Glutamatergic neuron (in vitro differentiated cells): ENCODE measurements at regions not wholly inside any gene's neighbourhood (a gene's known extent, or its start where the extent isn't known, plus 50 kb on each side); places are given as distances from the start of the nearest gene placed in this dataset.

Source experiments
- DNase-seq: peaks from one replicate; pipeline ENCODE4 v3.0.0; 2022
- H3K27ac Mint-ChIP-seq: one replicate; pipeline ENCODE4 v1.8.0; 2020; ENCODE audit warnings: mild to moderate bottlenecking, mixed read lengths, inconsistent platforms; ENCODE audit not compliant: unreplicated experiment
- H3K27me3 Mint-ChIP-seq: one replicate; pipeline ENCODE4 v1.8.0; 2020; ENCODE audit warnings: mild to moderate bottlenecking, moderate library complexity, mixed read lengths, inconsistent platforms; ENCODE audit not compliant: unreplicated experiment
- H3K36me3 Mint-ChIP-seq: one replicate; pipeline ENCODE4 v1.8.0; 2020; ENCODE audit warnings: mild to moderate bottlenecking, mixed read lengths, inconsistent platforms; ENCODE audit not compliant: unreplicated experiment
- H3K4me1 Mint-ChIP-seq: one replicate; pipeline ENCODE4 v1.8.0; 2020; ENCODE audit warnings: mild to moderate bottlenecking, low read depth, mixed read lengths, inconsistent platforms; ENCODE audit not compliant: unreplicated experiment
- H3K4me3 Mint-ChIP-seq: one replicate; pipeline ENCODE4 v1.8.0; 2020; ENCODE audit warnings: mild to moderate bottlenecking, mixed read lengths, inconsistent platforms; ENCODE audit not compliant: unreplicated experiment
- H3K9me3 Mint-ChIP-seq: one replicate; pipeline ENCODE4 v1.8.0; 2020; ENCODE audit warnings: mild to moderate bottlenecking, moderate library complexity, mixed read lengths, inconsistent platforms; ENCODE audit not compliant: unreplicated experiment
- CTCF ChIP-seq: fragments of 200-600 bp; sonication (generic); IDR thresholded peaks from one replicate; pipeline ENCODE4 v1.5.0; 2021; ENCODE audit not compliant: partially characterized antibody, unreplicated experiment

- TF ChIP-seq CTCF: no peak
- Mint-ChIP-seq H3K27me3 (peaks cover 2% of the 10 kb centered on the region), H3K9me3 (no peaks in the 10 kb centered on the region), H3K27ac (no peak overlapping the region), H3K36me3 (peaks cover 15% of the 10 kb centered on the region), H3K4me3 (no peak overlapping the region), H3K4me1 (peaks cover 10% of the 10 kb centered on the region)
- DNase-seq: no peak
Measured at GRCh38 chr6:12355354-12355753, 65.2 kb downstream of the EDN1 start.

GRCh38 chr6:12356431-12356830 lies 66.3 kb downstream of the EDN1 start:
- DNase-seq: no peak
- no peak overlapping the region for H3K4me3 Mint-ChIP-seq
- peaks cover 2% of the 10 kb centered on the region for H3K27me3 Mint-ChIP-seq
- H3K36me3 Mint-ChIP-seq: peaks cover 8% of the 10 kb centered on the region
- TF ChIP-seq CTCF: no peak
- H3K4me1 Mint-ChIP-seq: peaks cover 10% of the 10 kb centered on the region
- no peaks in the 10 kb centered on the region for H3K9me3 Mint-ChIP-seq
- H3K27ac Mint-ChIP-seq: no peak overlapping the region

DNA sequence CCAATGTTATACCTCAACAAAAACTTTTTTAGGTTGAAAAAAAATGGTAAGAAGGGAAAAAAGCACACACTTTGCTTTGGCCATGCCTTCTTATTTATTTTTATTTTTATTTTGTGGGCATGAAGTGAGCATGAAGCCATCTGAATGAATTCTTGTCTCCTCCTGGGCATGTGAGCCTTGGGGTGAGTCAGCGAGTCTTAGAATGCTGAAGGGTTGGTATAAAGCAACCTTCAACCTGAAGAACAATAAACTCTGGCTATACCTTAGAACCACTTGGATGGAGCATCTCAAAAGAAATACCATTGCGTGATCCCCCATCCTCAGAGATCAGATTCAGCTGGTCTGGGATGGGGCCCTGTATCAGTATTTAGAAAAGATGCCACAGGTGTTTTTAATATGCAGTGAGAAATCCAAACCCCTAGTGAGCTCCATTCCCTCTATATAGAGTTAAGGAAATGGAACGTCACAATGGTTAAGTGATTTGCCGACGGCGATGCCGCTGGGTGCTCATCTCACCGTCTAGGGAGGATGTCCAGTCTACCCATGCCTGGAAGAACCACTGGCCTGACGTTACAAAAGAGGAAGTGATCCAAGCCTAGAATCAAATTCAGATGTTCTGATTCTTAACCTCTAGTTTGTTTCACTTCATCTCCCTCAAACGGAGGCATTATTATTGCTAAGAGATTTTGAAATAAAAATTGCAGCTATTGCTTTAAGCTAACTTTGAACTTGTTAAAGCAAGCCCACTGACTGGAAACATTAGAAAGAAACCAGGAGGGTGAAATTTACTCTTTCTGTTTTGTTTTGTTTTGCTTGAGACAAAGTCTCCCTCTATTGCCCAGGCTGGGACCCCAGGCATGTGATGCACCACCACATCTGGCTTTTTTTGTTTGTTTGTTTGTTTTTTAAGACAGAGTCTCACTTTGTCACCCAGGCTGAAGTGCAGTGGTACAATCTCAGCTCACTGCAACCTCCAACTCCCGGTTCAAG lies 67.1 kb downstream of the EDN1 start:
- Mint-ChIP-seq H3K4me3 (no peak overlapping the region), H3K27me3 (peaks cover under 1% of the 10 kb centered on the region), H3K9me3 (no peaks in the 10 kb centered on the region), H3K36me3 (peaks cover 3% of the 10 kb centered on the region), H3K4me1 (peaks cover 10% of the 10 kb centered on the region), H3K27ac (no peak overlapping the region)
- TF ChIP-seq CTCF: no peak
- DNase-seq: no peak

GRCh38 chr6:12359036-12359435 lies 68.9 kb downstream of the EDN1 start:
- H3K4me1 Mint-ChIP-seq: peaks cover 10% of the 10 kb centered on the region
- no peak for TF ChIP-seq CTCF
- DNase-seq: no peak

More at GRCh38 chr6:12359036-12359435, 68.9 kb downstream of the EDN1 start:
- no peaks in the 10 kb centered on the region for H3K36me3 Mint-ChIP-seq
- H3K4me3 Mint-ChIP-seq: no peak overlapping the region
- H3K27me3 Mint-ChIP-seq: no peaks in the 10 kb centered on the region
- H3K9me3 Mint-ChIP-seq: no peaks in the 10 kb centered on the region
- H3K27ac Mint-ChIP-seq: no peak overlapping the region
